NCI-H748 (cell line): ENCODE measurements at regions not wholly inside any gene's neighbourhood (a gene's known extent, or its start where the extent isn't known, plus 50 kb on each side); places are given as distances from the start of the nearest gene placed in this dataset.
"Not testable (repeated sequence)": the region's sequence is repeated elsewhere in the genome, so short reads cannot be mapped to it uniquely, and the experiment has no call there.

Experiments used
- DNase-seq: peaks from one replicate; lab custom pipeline; 2025; ENCODE audit not compliant: unreplicated experiment; lab: John Stamatoyannopoulos, UW

DNA sequence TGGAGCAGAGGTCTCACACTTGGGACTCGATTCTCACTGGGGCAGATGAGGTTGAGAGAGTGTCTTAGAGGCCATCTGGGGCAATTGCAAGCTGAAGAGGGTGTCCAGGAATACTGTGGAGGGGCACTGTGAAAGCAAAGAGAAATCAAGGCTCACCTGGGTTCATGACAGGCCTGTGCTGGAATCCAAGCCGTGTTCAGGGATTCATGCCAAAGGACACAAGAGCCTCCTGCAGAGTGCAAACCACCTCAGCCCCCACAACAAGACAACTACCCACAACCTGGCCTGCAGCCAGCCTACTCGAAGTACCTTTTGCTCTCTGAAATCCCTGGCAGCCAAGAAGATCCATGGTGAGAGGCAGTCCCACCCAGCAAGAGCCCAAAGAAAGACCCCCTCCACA, 2334.2 kb downstream of the TP53TG3F start:
- DNase-seq = no peak

DNA sequence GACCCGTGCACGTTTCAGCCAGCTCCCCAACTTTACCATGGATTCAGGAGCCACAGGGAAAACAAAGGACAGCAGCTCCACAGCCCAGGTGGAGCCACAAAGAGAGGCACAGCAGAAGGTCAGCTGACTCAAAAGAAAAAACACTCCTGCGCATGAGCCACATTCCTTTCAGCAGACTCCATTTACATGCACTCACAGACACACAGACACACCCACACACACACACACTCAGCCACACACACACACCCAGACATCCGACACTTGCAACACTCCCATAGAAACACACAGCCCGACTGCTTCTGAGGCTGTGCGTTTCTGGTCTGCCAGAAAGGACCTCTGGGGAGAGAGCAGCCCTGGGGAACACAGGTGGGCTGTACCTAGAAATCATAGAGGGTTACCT, 2335.5 kb downstream of the TP53TG3F start:
- DNase-seq = peak; percentile 75

DNA sequence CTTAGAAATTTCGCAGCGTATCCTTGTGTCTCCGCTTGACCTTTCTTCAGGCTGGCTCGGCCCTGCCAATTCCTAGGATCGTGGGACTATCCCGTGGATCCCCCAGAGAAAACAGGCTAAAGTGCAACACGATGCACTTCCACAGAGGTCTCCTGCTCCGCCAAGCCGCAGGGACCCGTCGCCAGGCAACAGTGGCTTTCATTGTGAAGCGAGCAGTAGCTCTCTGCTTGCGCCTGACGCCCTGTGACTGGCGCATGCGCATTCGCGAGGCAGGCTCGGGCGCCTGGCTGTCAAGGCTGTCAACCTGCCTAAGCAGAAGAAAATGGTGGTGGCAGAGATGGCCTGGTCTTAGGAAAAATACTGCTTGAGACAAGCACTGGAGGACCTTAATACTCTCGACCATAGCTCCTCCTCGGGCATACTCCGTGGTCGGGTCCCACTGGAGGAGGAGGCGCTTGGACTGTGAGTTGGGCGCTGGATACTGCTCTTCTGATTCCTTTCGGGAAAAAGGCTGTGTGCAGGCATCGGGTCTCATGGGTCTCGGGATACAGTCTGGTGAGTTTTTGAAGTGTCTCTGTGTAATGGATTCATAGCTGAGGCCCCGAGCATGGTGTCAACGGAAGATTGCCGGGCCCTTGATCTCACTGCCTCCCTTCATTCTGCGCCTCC, 2336.1 kb downstream of the TP53TG3F start:
- DNase-seq = peak; percentile 94

DNA sequence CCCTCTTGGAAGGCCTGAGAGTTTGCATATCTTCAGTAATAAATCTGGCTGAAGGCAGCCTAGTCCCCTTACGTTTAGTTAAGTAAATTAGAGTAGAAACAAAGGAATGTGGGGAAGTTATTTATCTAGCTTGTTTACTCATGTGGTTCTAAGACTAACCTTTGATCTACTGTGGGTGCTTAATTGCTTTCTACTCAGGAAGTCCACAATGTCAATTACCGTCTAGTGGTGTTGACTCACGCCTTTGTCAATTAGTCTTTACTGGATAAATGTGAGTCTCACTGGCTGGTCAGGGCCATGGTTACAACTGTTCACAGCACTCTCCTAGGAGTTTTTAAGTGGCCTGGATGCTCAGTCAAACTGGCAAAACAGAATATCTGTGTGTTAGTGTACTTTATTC, 2338.4 kb downstream of the TP53TG3F start:
- DNase-seq = peak; percentile 76

DNA sequence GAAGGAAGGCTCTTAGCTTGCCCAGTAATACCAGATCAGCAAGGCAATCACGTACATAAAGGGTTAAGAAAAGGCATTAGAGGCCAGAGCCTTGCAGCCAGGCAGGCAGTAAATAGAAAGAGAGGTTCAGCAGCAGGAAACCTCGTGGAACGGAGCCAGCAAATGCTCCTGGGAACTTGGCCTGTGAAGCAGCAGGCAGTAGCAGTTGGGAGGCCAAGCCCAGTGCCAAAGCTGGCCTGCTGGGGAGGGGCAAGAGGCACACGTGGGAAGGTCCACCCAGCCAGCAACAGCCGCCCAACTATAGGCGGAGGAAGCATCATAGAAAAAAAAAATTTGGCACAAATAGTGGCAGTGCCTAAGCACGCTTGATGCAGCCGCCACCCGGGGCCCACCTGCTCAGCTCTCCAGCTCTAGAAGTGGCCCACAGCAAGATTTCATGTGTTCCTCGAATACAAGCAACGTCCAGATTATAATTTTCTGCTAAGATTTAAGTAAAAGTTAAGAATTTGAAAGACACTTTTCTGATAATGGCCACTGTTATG, 2339.5 kb downstream of the TP53TG3F start:
- DNase-seq = peak; percentile 70

DNA sequence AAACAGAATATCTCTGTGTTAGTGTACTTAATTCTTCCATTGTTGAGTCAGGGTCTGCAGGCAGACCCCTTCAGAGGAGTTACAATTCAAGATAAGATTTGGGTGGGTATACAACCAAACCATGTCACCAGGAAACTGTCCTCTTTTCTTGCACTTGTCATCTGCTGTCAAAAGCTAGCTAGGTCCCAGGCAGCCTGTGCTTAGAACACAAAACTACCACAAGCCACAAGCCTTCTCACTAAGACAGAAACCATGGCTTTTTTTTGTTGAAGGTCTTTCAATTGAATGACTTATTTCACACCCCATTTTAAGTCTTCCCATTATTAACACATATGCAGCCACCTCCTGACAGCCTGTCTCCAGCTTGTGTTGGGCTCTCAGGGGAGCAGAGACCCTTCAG, 2345.1 kb downstream of the TP53TG3F start:
- DNase-seq = not testable (repeated sequence)

DNA sequence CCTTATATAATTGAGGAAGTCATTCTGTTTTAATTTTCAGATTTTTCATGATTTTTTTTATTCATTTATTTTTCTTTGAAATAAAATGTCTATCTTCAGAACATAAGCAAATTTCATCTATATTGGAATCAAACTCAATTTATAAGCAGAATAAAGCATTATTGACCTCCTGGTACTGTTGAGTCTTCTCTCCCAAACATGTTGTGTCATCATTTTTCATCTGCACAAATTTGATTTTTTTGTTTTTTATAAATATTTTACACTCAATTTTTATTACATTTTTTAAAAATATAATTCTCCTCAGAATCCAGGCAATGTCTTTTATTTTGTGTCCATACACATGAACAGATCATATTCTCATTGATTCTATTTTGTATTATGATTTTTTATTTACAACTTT, 2363.9 kb downstream of the TP53TG3F start:
- DNase-seq = no peak

DNA sequence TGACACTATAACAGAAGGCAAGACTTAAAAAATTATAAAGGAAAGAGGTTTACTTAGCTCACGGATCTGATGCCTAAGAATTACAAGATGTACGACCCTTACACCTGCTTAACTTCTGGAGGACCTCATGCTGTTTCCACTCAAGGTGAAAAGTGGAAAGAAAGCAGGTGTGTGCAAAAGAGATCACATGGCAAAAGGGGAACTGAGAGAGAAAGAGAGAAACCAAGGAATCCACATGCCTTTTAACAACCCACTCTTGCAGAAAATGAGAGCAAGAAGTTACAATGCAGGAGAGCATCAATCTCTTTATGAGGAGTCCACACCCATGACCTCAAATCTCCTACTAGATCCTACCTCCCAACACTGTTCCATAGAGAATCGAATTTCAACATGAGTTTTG, 2382.2 kb downstream of the TP53TG3F start:
- DNase-seq = no peak

DNA sequence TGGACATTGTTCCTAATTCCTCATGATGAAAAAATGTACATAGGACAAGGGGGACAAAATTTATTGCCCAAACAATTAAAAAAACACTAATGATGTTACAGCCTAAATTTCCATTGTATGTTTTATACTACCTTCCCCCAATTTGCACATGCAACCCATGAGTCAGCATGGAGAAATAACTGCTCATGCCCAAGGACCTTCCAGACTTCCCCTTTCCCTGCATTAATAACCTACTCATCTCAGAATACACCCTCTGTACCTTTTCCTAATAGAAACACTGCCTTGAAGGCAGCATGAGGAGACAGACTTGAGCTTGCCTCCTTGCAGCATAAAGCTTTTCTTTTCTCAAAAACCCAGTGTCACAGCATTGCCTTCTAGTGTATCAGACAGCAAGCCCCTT, 2402.8 kb downstream of the TP53TG3F start:
- DNase-seq = no peak

DNA sequence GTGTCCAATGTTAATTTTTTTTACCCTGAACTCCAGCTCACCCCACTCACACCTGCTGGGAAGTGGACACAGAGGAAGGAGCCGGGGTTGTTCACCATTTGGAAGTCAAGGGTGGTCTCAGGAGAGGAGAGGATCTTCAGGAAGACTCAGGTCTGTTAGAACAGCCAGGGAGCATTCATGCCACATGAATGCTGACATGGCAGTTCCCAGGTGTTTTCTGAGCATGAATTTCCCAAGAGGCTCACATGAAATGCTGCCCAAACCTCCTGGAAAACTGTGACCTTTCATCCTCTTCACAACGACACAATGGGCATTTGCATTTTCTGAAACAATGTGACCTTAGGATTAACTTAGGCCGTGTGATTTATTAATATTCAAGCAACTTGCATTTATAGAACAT, 2409.2 kb downstream of the TP53TG3F start:
- no peak for DNase-seq

DNA sequence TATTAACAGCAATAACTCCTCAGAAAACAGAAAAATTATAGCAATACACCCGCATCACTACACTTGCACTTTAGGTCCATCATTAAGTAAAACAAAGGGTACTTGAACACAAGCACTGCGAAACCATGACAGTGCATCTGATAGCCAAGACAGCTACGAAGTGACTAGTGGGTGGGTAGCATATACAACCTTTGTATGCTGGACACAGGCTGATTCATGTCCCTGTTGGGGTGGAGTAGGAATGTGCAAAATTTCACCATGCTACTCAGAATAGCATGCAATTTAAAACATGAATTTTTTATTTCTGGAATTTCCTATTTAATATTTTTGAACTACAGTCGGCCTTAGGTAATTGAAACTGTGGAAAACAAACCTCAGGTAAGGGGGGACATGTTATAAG, 2414.1 kb downstream of the TP53TG3F start:
- DNase-seq = no peak

DNA sequence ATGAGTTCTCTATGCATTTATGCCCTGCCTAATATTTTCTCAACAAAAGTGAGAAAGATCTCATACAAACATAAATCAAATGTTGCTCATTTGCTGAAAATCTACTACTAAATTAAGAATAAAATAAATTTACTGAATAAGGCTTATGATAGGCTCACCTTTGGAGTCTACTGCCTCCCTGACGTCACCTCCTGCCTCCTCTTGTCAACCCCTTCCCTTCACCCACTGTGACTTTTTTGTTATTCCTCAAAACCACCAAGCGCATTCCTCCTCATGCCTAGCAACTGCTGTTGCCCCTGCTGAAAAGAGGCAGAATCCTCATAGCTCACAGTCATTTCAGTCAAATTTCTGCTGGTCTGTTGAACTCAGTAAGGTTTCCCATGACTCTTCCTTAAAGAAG, 2422.2 kb downstream of the TP53TG3F start:
- no peak for DNase-seq

DNA sequence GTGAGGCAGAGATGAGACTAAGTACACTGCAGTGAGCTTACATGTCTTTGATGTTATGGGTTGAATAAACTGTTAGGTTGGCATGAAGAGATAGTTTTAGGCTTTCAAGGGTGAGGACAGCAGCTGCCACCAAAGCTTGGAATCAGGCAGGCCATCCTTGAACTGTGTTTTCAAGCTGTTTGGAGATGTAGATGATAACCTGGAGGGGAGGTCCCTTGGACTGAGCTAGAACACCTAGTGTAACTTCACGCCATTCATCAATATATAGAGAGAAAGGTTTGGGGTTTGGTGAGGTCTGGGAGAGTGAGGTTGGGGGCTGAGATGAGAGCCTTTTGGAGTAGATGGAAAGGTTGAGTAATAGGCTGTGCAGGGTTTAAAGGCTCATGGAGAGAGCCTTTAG, 2447.0 kb downstream of the TP53TG3F start:
- no peak for DNase-seq

DNA sequence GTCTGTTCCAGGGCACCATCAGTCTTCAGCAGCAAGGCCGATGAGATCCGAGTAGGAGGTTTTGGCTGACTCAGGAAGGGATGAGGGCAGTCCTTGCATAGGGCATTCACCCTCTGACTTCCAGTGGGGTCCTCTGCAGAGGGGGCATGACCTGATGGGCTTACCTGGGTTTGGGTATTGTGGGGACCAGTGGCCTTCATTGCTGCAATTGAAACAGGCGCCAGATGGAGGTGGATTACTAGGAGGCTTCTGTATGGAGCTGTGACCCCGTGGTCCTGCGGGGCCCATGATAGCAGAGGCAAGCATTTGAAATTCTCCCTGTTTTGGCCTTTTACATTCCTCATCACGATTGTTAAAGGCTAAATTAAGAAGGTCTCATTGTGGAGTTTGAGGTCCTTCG, 2448.7 kb downstream of the TP53TG3F start:
- no peak for DNase-seq

DNA sequence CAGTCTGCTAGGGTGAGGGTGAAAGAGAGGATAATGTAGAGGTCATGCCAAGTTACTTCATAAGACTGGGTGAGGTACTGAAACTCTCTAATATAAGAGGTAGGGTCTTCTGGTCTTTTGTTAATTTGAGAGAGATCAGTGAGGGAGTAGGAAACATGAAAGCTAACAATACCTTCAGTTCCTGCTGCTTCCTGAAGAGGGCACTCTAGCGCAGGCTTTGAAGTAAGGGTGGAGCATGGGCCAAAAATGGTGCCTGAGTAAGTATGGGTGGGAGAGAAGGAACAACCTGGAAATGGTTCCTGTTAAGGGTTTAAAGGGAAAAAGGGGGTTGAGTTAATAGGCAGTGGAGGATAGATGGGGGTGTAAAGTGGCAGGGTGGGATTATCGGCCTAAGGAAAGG, 2449.5 kb downstream of the TP53TG3F start:
- peak; percentile 21 for DNase-seq

DNA sequence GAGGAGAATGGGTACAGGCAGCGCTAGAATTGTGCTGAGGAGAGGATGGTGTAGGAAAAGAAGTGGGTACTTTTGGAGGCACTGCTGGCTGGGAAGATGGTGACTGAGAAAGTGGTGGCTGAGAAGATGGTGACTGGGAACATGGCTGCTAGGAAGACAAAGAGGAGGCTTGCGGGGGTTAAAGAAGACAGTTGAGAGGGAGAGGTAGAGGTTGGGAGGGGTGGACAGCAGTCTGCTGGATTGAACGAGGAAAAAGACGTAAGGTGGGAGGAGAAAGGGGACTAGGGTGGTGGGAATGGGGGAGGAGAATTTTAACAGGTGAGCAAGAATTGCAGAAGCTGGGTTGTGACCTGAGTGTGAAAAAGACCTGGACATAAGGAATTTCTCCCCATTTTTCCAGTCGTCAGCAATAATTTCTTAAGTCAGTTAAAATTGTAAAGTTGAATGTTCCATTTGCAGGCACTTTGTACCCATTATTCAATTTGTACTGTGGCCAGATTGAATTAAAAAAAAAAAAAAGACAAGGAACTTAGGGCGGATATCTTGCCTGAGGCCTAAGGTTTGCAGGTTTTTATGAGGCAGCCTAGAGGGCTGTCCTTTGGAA, 2450.0 kb downstream of the TP53TG3F start:
- DNase-seq = no peak

DNA sequence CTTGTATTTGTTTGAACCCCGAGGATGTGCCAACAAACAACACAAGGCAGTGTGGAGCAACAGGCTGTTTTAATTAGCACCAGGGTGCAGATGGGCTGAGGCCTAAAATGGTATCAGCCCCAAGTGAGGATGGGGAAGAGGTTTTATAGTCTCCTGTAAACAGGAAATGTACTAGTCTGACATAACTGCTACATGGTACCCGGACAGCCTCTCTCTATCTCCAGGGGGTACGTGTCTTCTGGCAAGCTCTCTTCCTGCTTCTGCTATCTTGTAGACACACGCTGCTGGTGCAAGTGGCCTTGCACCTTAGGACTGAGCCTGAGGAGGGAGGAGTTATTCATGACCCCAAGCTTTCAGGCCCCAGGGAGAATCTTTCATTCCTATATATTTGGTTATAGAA, 2451.0 kb downstream of the TP53TG3F start:
- DNase-seq = no peak

DNA sequence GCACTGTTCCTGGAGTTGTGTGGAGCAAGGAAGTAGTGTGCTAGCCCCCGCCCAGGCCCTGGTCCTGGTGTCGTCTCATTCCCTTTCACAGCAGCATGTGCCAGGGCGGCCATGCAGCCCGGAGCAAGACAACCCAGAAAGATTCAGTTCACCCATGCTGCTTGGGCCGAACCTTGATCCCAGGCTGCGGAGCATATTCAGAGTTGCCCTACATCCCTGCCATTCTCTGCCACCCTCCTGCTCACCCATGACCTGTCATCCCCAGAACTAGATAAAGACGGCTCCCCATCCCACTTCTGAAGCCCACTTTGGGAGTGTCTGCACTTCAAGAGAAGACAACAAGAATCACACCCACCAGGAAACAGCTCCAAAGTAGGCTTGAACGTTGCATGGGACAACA, 2452.5 kb downstream of the TP53TG3F start:
- DNase-seq = no peak

DNA sequence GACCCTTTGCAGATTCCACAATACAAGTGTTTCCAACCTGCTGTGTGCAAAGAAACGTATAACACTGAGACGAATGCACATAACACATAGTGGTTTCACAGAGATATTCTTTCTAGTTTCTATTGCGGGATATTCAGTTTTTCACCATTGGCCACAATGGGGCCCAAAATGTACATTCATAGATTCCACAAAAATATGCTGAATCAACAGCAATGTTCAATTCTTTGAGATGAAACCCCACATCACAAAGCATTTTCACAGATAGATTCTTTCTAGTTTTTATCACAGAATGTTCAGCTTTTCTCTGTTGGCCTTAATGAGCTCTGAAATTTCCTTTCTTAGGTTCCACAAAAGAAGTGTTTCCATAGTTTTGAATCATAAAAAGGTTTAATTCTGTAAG, 2472.3 kb downstream of the TP53TG3F start:
- DNase-seq = no peak
